Activated CD8-positive, alpha-beta memory T cell treated with anti-CD3 and anti-CD28 coated beads, Interleukin-2, amount 50 U/mL, for 48 hours (primary cell): ENCODE measurements at regions not wholly inside any gene's neighbourhood (a gene's known extent, or its start where the extent isn't known, plus 50 kb on each side); places are given as distances from the start of the nearest gene placed in this dataset.

Experiments used
- DNase-seq: peaks from one replicate; pipeline ENCODE4 v3.0.0-alpha.2; 2020

DNA sequence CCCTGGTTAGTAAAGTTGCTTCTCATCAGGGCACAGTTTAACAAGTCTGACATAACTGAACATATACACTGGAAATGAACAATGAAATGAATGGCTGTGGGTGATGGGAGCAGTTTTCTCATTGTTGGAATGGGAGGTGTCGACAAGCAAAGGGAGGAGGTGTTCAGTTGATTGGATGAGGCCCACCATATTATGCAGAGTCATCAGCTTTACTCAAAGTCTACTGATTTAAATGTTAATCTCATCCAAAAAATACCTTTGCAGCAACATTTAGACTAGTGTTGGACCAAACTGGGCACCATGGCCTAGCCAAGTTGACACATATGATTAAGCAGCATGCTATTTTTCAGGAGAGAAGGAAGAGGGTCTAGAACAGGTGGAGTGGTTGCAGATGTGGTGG lies 201.7 kb downstream of the RAMP3 start:
- no peak for DNase-seq

- DNase-seq: no peak
These were observed 202.2 kb downstream of the RAMP3 start for GRCh38 chr7:45359776-45360175.

DNA sequence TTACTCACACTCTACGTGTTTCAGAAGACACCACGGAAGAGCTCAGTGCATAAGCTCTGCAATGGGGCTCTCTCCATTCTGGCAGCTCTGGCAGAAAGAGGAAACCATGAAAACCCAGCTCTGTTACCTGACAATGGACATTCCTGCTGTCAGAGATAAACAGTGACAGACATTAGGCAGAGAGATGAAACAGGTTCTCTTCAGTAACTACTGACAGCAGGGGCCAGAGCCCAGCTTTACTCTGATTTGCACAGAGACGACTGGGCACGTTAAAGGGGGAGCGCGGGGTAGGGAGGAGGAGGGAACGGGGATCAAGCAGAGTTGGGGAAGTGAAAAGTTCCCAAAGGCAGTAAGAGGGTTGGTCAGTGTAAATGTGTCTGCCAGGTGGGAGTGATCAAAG lies 206.1 kb downstream of the RAMP3 start:
- no peak for DNase-seq

- DNase-seq: no peak
These were observed 207.8 kb downstream of the RAMP3 start for GRCh38 chr7:45365341-45365740.

- DNase-seq: no peak
These were observed 207.7 kb upstream of the ADCY1 start for GRCh38 chr7:45366475-45366874.

DNA sequence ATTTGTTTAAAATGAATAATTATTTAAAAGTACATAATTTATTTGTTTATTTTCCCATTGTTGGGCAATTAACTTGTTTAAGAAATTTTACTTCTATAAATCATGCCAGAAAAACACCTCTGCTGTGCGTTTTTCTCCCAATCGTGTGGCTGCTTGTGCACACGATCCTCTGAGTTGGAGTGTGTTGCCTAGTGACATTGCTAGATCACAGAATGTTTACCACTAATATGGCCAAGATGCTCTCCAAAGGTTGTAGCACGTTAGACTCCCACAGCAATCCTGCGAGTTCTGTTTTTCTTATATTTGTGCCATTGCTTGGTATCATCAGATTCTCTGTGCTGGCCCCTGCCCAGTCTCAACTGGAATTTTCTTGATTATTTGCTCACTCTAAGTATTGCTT lies 207.1 kb upstream of the ADCY1 start:
- no peak for DNase-seq

DNA sequence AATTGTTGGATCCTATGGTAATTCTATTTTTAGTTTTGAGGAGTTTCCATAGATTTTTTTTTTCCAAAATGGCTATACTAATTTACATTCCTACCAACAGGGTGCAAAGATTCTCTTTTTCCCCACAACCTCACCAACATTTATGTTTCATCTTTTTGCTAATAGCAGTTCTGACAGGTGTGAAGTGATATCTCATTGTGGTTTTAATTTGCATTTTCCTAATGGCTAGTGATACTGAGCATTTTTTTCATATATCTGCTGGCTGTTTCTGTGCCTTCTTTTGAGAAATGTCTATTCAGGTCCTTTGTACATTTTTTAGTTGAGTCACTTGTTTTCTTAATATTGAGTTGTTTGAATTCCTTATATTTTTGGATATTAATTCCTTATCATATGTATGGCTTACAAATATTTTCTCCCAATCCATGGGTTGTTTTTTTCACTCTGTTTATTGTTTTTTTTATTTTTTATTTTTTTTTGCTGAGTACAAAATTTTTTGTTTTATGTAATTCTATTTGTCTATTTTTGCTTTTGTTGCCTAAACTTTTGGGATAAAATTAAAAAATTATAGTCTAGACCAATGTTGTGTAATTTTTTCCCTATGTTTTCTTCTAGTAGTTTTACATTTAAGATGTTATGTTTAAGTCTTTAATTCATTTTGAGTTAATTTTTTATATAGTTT lies 205.9 kb upstream of the ADCY1 start:
- DNase-seq: no peak

- DNase-seq: no peak
These were observed 189.7 kb upstream of the ADCY1 start for GRCh38 chr7:45384499-45384898.

GRCh38 chr7:45387837-45388236 lies 186.3 kb upstream of the ADCY1 start:
- no peak for DNase-seq

DNA sequence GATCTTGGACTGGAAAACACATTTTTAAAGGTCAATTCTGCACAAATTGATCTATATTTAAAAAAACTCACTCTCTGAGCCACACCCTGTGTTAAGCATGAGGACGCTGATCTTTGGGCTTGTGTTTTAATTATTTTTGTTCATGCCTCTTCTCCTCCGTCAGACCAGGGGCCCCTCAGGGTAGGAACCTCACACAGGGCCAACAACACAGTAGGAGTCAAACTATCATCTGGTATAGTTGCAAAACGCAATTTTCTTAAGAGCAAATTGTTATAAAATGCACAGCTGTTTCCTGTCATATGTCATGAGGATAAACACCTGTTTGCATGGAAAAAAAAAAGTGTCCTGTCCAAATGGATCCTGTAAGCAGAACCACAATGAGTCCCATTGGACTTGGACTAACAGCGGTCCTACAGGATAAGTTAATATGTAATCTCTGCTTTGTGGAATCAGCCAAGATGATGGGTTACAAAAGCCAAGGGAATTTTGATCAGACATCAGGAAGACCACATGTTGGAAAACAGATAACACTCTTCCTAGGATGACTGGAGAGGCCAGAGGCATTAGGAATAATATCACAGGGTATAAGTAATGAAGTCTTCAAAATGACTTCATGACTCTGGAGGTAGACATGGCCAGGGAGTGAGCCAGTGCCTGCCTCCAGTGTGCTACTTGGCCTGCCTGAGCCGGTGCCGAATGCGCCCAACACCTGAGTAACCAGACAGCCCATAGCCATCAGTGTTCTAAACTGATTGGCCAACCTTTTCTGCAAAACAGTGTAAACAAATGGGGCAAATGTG lies 184.9 kb upstream of the ADCY1 start:
- DNase-seq: no peak

- DNase-seq: no peak
These were observed 184.0 kb upstream of the ADCY1 start for GRCh38 chr7:45390180-45390579.

GRCh38 chr7:45390731-45391130 lies 183.4 kb upstream of the ADCY1 start:
- no peak for DNase-seq

DNA sequence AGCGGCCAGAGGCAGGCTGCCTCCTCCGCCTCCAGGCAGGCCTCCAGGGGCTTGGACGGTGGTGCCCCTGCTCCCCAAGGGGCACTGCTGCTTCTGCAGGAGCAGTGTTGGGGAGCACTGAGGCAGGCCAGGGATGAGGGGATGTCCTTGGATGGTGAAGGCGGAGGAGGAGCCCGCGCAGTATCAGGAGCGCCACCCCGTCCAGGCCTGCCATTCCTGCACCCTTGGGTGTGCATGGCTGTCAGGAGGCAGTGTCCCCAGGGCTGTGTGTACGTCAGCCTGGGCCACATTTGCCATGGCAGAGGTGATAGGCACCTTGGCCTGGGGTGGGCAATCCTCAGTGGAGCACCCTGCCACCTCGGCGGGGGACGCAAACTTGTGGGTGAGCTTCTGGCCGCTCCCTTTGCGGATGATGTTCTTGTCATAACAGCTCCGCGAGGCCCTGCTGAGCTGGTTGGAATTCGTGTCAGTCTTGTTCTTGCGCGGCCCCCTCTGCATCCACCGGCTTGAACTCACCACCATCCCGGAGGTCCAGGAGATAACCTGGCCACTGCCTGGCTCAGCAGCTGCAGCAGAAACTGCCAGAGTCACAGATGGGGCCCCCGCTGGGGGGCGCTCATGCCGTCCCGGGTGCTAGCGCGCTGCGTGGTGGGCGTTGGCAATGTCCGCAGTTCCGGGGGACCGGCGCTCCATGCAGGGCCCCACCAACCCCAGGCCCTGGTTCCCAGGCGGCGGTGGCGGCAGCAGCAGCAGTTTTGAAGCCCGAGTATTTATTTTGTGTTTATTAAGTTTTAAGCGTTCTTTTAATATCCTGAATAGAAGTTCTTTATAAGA lies 182.3 kb upstream of the ADCY1 start:
- no peak for DNase-seq

GRCh38 chr7:45394117-45394708 lies 180.0 kb upstream of the ADCY1 start:
- no peak for DNase-seq

GRCh38 chr7:45399069-45399468 lies 175.1 kb upstream of the ADCY1 start:
- DNase-seq: no peak

- DNase-seq: no peak
These were observed 173.5 kb upstream of the ADCY1 start for GRCh38 chr7:45400680-45401079.

GRCh38 chr7:45401155-45401554 lies 173.0 kb upstream of the ADCY1 start:
- no peak for DNase-seq

GRCh38 chr7:45401851-45402250 lies 172.3 kb upstream of the ADCY1 start:
- DNase-seq: no peak

- no peak for DNase-seq
These were observed 171.5 kb upstream of the ADCY1 start for GRCh38 chr7:45402480-45403218.

GRCh38 chr7:45404622-45405021 lies 169.5 kb upstream of the ADCY1 start:
- DNase-seq: no peak

- no peak for DNase-seq
These were observed 166.3 kb upstream of the ADCY1 start for GRCh38 chr7:45407730-45408408.

DNA sequence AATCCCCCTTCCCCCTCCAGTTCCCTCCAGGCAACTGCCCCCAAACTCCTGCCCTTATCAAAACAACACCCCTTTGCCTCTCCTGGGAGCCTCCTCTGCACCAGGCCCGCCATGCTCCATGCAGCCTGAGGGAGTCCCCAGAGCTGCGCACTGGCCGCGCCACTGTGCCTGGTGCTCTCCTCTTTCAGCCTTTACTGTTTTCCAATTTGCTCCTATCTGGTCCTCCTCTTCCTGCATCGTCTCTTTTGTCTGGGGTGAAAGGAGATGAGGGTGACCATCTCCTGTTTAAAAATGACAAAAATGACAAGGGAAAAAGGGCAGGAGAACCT lies 165.8 kb upstream of the ADCY1 start:
- DNase-seq: no peak
